ENCODE measurements at regions not wholly inside any gene's neighbourhood (a gene's known extent, or its start where the extent isn't known, plus 50 kb on each side); places are given as distances from the start of the nearest gene placed in this dataset.

DNA sequence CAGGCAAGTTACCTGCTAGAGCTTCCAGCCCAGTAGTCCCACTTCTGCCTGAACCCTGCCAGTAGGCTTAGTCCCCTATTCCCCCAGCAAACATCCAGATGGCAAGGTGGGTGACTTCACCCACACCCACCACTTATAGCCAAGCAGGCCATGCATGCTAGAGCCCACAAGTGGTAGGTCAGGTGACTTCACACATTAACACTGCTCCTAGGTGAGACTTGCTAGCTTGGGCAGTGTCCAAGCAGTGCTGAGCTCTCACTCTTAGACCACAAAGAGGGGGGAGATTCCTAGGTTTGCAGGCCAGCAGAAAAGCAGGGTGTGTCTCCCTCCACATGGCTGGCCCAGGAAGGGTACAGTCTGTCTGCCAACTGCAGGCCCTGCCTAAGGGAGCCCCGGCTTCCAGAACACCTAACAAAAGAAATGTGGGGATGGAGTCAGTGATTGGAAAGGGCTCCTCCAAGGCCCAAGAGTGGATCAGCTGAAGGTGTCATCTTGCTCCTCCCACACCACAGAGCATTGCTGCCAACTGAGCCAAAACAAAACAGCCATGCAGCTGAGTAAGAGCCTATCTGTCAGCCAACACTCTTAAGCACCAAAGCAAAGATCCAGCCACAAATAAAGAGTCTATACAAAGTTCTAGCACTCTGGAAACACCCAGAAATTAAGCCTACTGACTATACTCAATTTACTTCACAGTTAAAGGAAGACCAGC lies 158.1 kb upstream of the USP38 start:
- TF ChIP-seq, protein P1, sequence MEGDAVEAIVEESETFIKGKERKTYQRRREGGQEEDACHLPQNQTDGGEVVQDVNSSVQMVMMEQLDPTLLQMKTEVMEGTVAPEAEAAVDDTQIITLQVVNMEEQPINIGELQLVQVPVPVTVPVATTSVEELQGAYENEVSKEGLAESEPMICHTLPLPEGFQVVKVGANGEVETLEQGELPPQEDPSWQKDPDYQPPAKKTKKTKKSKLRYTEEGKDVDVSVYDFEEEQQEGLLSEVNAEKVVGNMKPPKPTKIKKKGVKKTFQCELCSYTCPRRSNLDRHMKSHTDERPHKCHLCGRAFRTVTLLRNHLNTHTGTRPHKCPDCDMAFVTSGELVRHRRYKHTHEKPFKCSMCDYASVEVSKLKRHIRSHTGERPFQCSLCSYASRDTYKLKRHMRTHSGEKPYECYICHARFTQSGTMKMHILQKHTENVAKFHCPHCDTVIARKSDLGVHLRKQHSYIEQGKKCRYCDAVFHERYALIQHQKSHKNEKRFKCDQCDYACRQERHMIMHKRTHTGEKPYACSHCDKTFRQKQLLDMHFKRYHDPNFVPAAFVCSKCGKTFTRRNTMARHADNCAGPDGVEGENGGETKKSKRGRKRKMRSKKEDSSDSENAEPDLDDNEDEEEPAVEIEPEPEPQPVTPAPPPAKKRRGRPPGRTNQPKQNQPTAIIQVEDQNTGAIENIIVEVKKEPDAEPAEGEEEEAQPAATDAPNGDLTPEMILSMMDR (IDR thresholded peaks at IDR 0.05; ENCODE audit: low read depth, low read length): no peak
- no peak overlapping the region for H3K4me3 ChIP-seq (ENCODE audit: low read depth, low read length)

DNA sequence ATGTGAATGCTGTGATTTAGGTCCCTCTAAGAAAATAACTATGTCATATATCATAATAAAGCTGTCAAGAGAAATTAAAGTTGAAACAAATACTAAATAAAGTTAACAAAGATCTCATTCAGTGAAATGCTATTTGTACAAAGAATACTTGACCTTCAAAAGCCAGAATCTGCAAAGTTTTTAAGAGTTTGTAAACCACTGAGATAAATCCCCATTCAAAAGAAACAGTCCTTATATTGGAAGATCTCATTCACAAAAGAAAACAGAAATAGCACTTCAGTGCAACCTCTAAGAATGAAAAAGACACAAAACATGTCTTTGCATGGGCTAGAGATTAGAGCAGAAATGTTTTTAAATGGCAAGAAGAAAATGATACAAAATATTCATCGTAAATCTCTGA lies 149.1 kb upstream of the USP38 start:
- H3K4me3 ChIP-seq (ENCODE audit: low read depth, low read length): no peak overlapping the region
- TF ChIP-seq, protein P1 (IDR thresholded peaks at IDR 0.05; ENCODE audit: low read depth, low read length): no peak

DNA sequence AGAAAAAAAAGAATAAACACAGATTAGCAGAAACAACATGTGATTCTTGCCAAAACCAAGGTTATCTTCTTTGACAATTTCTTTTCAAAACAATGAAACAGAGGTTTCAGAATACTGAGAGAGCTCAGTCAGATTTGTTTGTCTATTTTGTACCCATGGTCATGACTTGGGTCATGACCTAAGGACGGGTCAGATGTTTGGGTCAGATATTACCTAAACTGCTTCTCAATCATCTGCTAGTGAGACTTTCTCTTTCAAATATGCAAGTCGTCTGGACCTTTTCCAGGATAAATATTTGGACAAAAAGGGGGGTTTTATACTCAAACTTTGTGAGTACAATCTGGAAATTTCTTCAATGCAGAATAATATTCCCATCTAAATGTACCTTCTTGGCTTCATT lies 148.3 kb upstream of the USP38 start:
- no peak overlapping the region for H3K4me3 ChIP-seq (ENCODE audit: low read depth, low read length)
- TF ChIP-seq, protein P1 (IDR thresholded peaks at IDR 0.05; ENCODE audit: low read depth, low read length): no peak

DNA sequence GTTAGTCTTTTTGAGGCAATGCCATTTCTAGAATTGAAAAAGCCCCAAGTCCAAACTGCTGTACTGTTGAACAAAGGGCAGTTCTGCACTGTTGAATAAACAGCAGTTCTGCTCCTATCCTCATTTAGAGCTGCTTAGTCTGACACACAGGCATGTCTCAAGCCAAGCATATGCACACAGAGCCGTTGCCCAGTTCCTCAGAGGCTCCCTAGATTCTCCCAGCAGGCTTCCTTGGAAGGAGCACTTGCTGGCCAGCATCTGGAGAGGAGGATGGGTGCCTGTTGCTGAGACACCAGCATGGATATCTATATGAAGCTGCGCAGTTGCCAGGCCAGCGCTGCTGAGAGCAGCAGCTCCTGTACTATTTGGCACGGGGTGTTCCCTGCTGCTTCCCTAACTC lies 138.3 kb upstream of the USP38 start:
- TF ChIP-seq, protein P1 (IDR thresholded peaks at IDR 0.05; ENCODE audit: low read depth, low read length): no peak

DNA sequence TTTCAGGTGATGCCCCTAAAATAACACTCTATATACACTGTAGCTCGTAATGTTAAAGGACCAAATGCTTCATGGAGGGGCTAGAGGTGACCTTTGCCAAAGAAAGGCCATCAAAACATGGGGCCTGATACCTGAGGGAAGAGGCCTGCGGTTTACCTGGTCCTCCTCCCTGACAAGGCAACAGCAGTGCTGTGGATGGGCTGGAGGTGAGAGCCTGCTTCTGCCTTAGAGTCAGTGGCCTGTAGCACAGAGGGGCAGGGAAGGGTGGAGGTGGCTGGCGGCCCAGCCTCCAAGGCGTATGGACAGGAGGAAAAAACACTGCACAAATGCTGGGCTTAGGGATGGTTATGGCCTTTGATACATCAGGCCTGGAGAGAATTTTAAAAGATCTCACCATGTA lies 137.8 kb upstream of the USP38 start:
- TF ChIP-seq, protein P1 (IDR thresholded peaks at IDR 0.05; ENCODE audit: low read depth, low read length): no peak
- no peak overlapping the region for H3K4me3 ChIP-seq (ENCODE audit: low read depth, low read length)

More for the DNA sequence above, 138.3 kb upstream of the USP38 start:
- no peak overlapping the region for H3K4me3 ChIP-seq (ENCODE audit: low read depth, low read length)

DNA sequence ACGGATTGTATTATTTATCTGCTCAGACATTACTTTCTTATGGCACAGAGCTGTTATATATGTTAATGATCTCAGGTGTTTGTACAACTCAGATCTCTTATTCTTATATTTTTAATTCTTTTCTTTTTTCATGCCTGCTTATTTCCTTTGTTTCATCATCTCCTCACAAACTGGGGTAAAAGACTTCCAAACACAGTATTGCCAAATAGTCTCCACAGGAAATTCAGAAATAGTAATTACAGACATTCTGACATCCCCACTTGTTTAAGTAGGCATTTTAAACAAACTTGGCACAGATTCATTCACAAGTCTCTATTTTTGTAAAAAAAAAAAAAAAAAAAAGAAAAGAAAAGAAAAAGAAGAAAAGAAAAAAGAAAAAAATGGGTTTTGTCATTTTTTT lies 129.7 kb upstream of the USP38 start:
- TF ChIP-seq, protein P1 (IDR thresholded peaks at IDR 0.05; ENCODE audit: low read depth, low read length): no peak
- H3K4me3 ChIP-seq (ENCODE audit: low read depth, low read length): no peak overlapping the region

DNA sequence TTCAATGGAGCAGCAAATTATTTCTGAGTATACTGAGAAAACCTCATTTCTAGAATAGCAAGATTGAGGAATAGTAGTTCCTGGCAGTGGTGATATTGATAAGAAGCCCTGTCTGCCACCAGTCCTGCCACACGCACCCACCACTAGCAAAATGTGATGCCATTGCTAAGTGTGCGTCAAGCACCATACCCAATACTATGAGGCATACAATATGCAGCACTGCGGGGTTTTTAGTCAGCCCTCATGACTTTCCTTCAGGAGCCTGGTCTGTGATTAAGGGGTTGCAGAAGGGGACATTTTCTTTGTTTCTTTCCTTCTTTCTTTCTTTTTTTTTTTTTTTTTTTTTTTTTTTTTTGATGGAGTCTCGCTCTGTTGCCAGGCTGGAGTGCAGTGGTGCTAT lies 128.7 kb upstream of the USP38 start:
- H3K4me3 ChIP-seq (ENCODE audit: low read depth, low read length): no peak overlapping the region
- TF ChIP-seq, protein P1 (IDR thresholded peaks at IDR 0.05; ENCODE audit: low read depth, low read length): no peak
